ENCODE measurements at regions not wholly inside any gene's neighbourhood (a gene's known extent, or its start where the extent isn't known, plus 50 kb on each side); places are given as distances from the start of the nearest gene placed in this dataset.

GRCh38 chr6:84459401-84459800 is 232.0 kb upstream of the CEP162 start:
- Histone ChIP-seq H3K4me1 (peaks cover 5% of the 10 kb centered on the region), H3K27me3 (replicated peaks; ENCODE audit: control insufficient read depth, insufficient read depth, low read length) (no peaks in the 10 kb centered on the region), H3K36me3 (ENCODE audit: control insufficient read depth, insufficient read depth, low read length) (no peaks in the 10 kb centered on the region), H3K9me3 (no peaks in the 10 kb centered on the region), H3K4me3 (ENCODE audit: low read depth, low read length) (no peak overlapping the region)
- DNase-seq = no peak
- intact Hi-C loops (cut with micrococcal nuclease; ENCODE audit: unreplicated experiment) = no loop called here
- no peaks in the 10 kb centered on the region for H3K36me3 Mint-ChIP-seq (ENCODE audit: insufficient read depth, unreplicated experiment)
- H3K4me1 Mint-ChIP-seq (ENCODE audit: low read depth, unreplicated experiment) = no peaks in the 10 kb centered on the region
- TF ChIP-seq CTCF (IDR thresholded peaks at IDR 0.05; ENCODE audit: insufficient read depth in 1 of 2, low read depth in 1 of 2, low read length in 1 of 2, severe bottlenecking in 1 of 2, unreplicated experiment in 1 of 2) = no peak
- peaks cover 28% of the 10 kb centered on the region for H3K9me3 Mint-ChIP-seq (ENCODE audit: unreplicated experiment)
- no peak overlapping the region for H3K4me3 Mint-ChIP-seq (ENCODE audit: unreplicated experiment)
- POLR2A ChIA-PET = no interaction called here
- H3K27me3 Mint-ChIP-seq (ENCODE audit: insufficient read depth, unreplicated experiment) = no peaks in the 10 kb centered on the region
- BruUV-seq (replicated peaks) = no TSS peak
- CTCF ChIA-PET = no interaction called here
- no peak overlapping the region for H3K27ac Mint-ChIP-seq (ENCODE audit: unreplicated experiment)

GRCh38 chr6:84458271-84458670 is 230.8 kb upstream of the CEP162 start:
- Histone ChIP-seq H3K9me3 (no peaks in the 10 kb centered on the region), H3K4me1 (peaks cover 5% of the 10 kb centered on the region), H3K27me3 (replicated peaks; ENCODE audit: control insufficient read depth, insufficient read depth, low read length) (no peaks in the 10 kb centered on the region), H3K4me3 (ENCODE audit: low read depth, low read length) (no peak overlapping the region), H3K36me3 (ENCODE audit: control insufficient read depth, insufficient read depth, low read length) (no peaks in the 10 kb centered on the region)
- CTCF ChIA-PET = no interaction called here
- no peaks in the 10 kb centered on the region for H3K27me3 Mint-ChIP-seq (ENCODE audit: insufficient read depth, unreplicated experiment)
- no peak overlapping the region for H3K27ac Mint-ChIP-seq (ENCODE audit: unreplicated experiment)
- no peaks in the 10 kb centered on the region for H3K4me1 Mint-ChIP-seq (ENCODE audit: low read depth, unreplicated experiment)
- no peak for TF ChIP-seq CTCF (IDR thresholded peaks at IDR 0.05; ENCODE audit: insufficient read depth in 1 of 2, low read depth in 1 of 2, low read length in 1 of 2, severe bottlenecking in 1 of 2, unreplicated experiment in 1 of 2)
- POLR2A ChIA-PET = no interaction called here
- BruUV-seq (replicated peaks) = no TSS peak
- intact Hi-C loops (cut with micrococcal nuclease; ENCODE audit: unreplicated experiment) = no loop called here
- H3K4me3 Mint-ChIP-seq (ENCODE audit: unreplicated experiment) = no peak overlapping the region
- DNase-seq = no peak
- H3K36me3 Mint-ChIP-seq (ENCODE audit: insufficient read depth, unreplicated experiment) = no peaks in the 10 kb centered on the region
- peaks cover 23% of the 10 kb centered on the region for H3K9me3 Mint-ChIP-seq (ENCODE audit: unreplicated experiment)

GRCh38 chr6:84457276-84457675 is 229.8 kb upstream of the CEP162 start:
- ChIA-PET CTCF (no interaction called here), POLR2A (no interaction called here)
- Mint-ChIP-seq H3K27ac (ENCODE audit: unreplicated experiment) (no peak overlapping the region), H3K9me3 (ENCODE audit: unreplicated experiment) (peaks cover 14% of the 10 kb centered on the region), H3K27me3 (ENCODE audit: insufficient read depth, unreplicated experiment) (no peaks in the 10 kb centered on the region), H3K4me1 (ENCODE audit: low read depth, unreplicated experiment) (no peaks in the 10 kb centered on the region), H3K4me3 (ENCODE audit: unreplicated experiment) (no peak overlapping the region), H3K36me3 (ENCODE audit: insufficient read depth, unreplicated experiment) (no peaks in the 10 kb centered on the region)
- Histone ChIP-seq H3K4me3 (ENCODE audit: low read depth, low read length) (no peak overlapping the region), H3K9me3 (no peaks in the 10 kb centered on the region), H3K27me3 (replicated peaks; ENCODE audit: control insufficient read depth, insufficient read depth, low read length) (no peaks in the 10 kb centered on the region), H3K36me3 (ENCODE audit: control insufficient read depth, insufficient read depth, low read length) (no peaks in the 10 kb centered on the region), H3K4me1 (peaks cover 5% of the 10 kb centered on the region)
- TF ChIP-seq CTCF (IDR thresholded peaks at IDR 0.05; ENCODE audit: insufficient read depth in 1 of 2, low read depth in 1 of 2, low read length in 1 of 2, severe bottlenecking in 1 of 2, unreplicated experiment in 1 of 2) = no peak
- no TSS peak for BruUV-seq (replicated peaks)
- DNase-seq = no peak
- intact Hi-C loops (cut with micrococcal nuclease; ENCODE audit: unreplicated experiment) = no loop called here

Measured in Caco-2 (cell line).